Activated CD4-positive, alpha-beta memory T cell treated with anti-CD3 and anti-CD28 coated beads for 36 hours (primary cell): ENCODE measurements at regions not wholly inside any gene's neighbourhood (a gene's known extent, or its start where the extent isn't known, plus 50 kb on each side); places are given as distances from the start of the nearest gene placed in this dataset.

Source experiments
- CTCF ChIA-PET: fragments of 350-600 bp; sonication (Branson Sonifier 250); formaldehyde crosslinking; loops from one replicate; lab custom pipeline; 2021; ENCODE audit warnings: antibody characterized with exemption, inconsistent platforms; lab: Charles Lee
- POLR2A ChIA-PET: fragments of 350-600 bp; sonication (Branson Sonifier 250); formaldehyde crosslinking; loops from one replicate; lab custom pipeline; 2021; ENCODE audit warnings: antibody characterized with exemption; lab: Charles Lee
- DNase-seq: peaks from one replicate; pipeline ENCODE4 v3.0.0-alpha.2; 2020
- H3K27ac Mint-ChIP-seq: one replicate; pipeline ENCODE4 v1.8.0; 2021; ENCODE audit warnings: mixed read lengths
- H3K27me3 Mint-ChIP-seq: one replicate; pipeline ENCODE4 v1.8.0; 2021; ENCODE audit warnings: mixed read lengths
- H3K36me3 Mint-ChIP-seq: one replicate; pipeline ENCODE4 v1.8.0; 2021; ENCODE audit warnings: mixed read lengths
- H3K4me1 Mint-ChIP-seq: one replicate; pipeline ENCODE4 v1.8.0; 2021; ENCODE audit warnings: low read depth, mixed read lengths
- H3K4me3 Mint-ChIP-seq: one replicate; pipeline ENCODE4 v1.8.0; 2021; ENCODE audit warnings: mild to moderate bottlenecking, mixed read lengths
- H3K9me3 Mint-ChIP-seq: one replicate; pipeline ENCODE4 v1.8.0; 2021; ENCODE audit warnings: mixed read lengths
- intact Hi-C: fragments of 100-400 bp; cut with micrococcal nuclease; formaldehyde crosslinking; loops from one replicate; pipeline ENCODE4 v1.15.1; 2023

DNA sequence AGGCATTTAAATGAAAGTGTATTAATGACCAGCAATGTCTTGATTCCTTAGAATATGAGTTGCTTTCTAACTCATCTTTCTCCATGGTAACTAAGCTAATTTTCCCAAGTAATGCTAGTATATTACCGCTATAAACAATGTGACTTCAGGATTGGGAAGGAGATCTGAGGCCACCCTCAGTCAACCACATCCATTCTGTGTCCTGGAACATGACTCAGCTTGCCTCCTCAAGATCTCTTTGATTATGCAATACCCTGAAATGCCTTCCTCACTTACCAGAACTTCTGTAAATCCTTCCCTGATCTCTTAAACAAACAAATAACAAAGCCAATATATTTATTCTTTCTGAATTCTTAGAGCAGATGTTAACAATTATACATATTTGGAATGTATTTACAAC lies 1495.5 kb downstream of the PCDH18 start:
- intact Hi-C loops, result no loop called here
- H3K9me3 Mint-ChIP-seq, result peaks cover 4% of the 10 kb centered on the region
- H3K27ac Mint-ChIP-seq, result no peak overlapping the region
- DNase-seq, result no peak
- ChIA-PET CTCF (no interaction called here), POLR2A (no interaction called here)
- no peak overlapping the region for H3K4me3 Mint-ChIP-seq
- H3K27me3 Mint-ChIP-seq, result no peaks in the 10 kb centered on the region
- no peaks in the 10 kb centered on the region for H3K4me1 Mint-ChIP-seq
- H3K36me3 Mint-ChIP-seq, result no peaks in the 10 kb centered on the region

DNA sequence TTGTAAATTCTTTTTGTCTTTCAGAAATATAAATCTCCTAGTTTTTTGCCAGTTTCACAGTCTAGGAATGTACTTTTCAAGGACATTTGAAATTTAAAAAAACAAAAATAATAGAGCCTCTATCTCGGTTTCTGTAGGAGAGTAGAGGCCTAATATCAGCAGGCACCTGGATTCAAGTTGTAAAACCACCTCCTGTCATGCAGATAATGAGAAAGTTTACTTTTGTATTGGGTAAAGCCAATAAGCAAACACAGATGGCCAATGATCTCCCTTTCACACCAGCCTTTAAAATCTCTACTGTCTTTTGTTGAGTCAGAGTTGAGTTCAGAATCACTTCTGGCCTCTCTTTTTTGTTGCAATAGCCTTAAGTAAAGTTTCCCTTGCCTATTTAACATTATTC lies 1499.9 kb downstream of the PCDH18 start:
- ChIA-PET CTCF (no interaction called here), POLR2A (no interaction called here)
- DNase-seq, result no peak
- H3K27ac Mint-ChIP-seq, result no peak overlapping the region
- H3K4me3 Mint-ChIP-seq, result no peak overlapping the region
- H3K36me3 Mint-ChIP-seq, result no peaks in the 10 kb centered on the region
- intact Hi-C loops, result no loop called here
- H3K4me1 Mint-ChIP-seq, result no peaks in the 10 kb centered on the region
- H3K27me3 Mint-ChIP-seq, result no peaks in the 10 kb centered on the region
- peaks cover 9% of the 10 kb centered on the region for H3K9me3 Mint-ChIP-seq

DNA sequence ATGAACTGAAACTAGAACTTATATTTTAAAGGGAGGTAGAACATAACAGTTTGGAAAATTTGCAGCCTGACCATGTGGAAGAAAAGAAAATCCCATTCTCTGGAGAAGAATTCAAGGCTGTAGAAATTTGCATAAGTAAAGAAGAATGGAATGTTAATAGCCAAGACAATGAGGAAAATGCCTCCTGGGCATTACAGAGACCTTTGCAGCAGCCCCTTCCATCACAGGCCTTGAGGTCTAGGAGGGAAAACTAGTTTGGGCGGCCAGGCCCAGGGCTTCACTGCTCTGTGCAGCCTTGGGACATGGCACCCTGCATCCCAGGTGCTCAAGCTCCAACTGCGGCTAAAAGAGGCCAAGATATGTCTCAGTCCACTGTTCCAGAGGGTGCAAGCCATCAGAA lies 1506.8 kb downstream of the PCDH18 start:
- DNase-seq, result no peak
- Mint-ChIP-seq H3K36me3 (no peaks in the 10 kb centered on the region), H3K27me3 (no peaks in the 10 kb centered on the region), H3K4me3 (no peak overlapping the region), H3K9me3 (peaks cover 26% of the 10 kb centered on the region), H3K4me1 (no peaks in the 10 kb centered on the region), H3K27ac (no peak overlapping the region)
- intact Hi-C loops, result no loop called here
- POLR2A ChIA-PET, result no interaction called here
- CTCF ChIA-PET, result no interaction called here

DNA sequence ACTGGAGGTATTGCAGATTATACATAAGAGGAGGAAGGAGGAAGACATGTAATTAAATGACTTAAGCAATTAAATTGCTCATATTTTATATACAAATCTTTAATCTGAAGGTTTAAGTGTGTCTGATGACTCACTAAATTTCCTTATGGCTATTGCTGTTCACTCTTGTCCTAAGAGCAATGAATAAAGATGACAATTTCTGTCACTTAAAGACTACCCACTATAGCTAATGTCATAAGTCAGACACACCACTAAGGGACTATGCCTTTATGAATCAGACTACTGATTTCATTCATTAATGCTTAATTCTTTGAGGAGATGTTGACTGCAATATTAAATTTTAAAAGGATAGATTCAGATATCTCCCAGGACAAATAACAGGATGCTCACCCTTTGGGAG lies 1514.7 kb downstream of the PCDH18 start:
- Mint-ChIP-seq H3K27me3 (no peaks in the 10 kb centered on the region), H3K4me1 (no peaks in the 10 kb centered on the region), H3K4me3 (no peak overlapping the region), H3K27ac (no peak overlapping the region), H3K9me3 (peaks cover 10% of the 10 kb centered on the region), H3K36me3 (no peaks in the 10 kb centered on the region)
- DNase-seq, result no peak
- ChIA-PET POLR2A (no interaction called here), CTCF (no interaction called here)
- intact Hi-C loops, result no loop called here

DNA sequence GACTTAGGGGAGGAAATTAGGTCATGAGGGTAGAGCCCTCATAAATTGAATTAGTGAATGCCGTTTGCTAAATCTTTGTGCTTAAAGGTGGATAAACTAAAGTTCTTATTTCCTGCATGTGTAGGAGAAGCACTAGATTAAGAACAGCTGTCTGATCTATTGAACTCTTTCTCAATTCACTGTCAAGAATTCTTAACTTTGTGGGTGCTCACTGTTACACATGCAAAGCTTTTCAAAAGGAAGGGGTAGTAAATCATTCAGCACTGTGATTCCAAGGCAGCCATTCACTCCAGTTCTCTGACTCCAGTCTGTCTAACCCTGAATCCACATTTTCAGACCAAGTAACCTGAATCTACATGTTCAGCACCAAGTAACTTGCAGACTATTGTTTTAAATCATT lies 1520.1 kb downstream of the PCDH18 start:
- ChIA-PET POLR2A (no interaction called here), CTCF (no interaction called here)
- Mint-ChIP-seq H3K4me3 (no peak overlapping the region), H3K27ac (no peak overlapping the region), H3K4me1 (no peaks in the 10 kb centered on the region), H3K9me3 (peaks cover 12% of the 10 kb centered on the region), H3K36me3 (no peaks in the 10 kb centered on the region), H3K27me3 (no peaks in the 10 kb centered on the region)
- DNase-seq, result no peak
- intact Hi-C loops, result no loop called here

DNA sequence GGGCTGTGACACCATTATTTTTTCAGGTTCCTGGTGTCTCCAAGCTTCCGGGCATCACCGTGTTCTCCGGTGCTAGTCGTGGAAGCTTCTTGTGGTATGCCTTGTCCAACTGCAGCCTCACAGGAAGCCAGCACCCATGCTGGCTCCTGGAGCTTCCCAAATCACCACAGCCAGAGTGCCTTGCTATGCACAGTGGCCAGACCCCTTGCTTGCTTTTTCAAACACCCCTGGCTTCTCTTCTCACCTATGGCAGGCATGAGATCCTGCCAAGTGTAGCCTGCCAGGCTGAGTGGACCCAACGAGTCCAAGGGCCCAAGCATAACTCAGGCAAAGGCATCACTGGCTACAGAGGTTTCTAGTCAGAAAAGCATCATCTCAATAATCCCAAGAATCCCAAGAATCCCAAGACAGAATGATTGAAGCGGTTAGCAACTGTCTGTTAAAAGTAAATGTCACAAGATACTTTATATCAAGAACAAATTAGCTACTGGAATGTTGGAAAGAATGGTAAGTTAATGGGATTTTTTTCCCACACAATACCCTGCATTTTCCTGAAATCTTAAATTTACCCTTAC lies 1522.9 kb downstream of the PCDH18 start:
- DNase-seq, result no peak
- Mint-ChIP-seq H3K27me3 (no peaks in the 10 kb centered on the region), H3K36me3 (peaks cover 1% of the 10 kb centered on the region), H3K4me1 (no peaks in the 10 kb centered on the region), H3K27ac (no peak overlapping the region), H3K9me3 (peaks cover 11% of the 10 kb centered on the region), H3K4me3 (no peak overlapping the region)
- ChIA-PET POLR2A (no interaction called here), CTCF (no interaction called here)
- intact Hi-C loops, result no loop called here

DNA sequence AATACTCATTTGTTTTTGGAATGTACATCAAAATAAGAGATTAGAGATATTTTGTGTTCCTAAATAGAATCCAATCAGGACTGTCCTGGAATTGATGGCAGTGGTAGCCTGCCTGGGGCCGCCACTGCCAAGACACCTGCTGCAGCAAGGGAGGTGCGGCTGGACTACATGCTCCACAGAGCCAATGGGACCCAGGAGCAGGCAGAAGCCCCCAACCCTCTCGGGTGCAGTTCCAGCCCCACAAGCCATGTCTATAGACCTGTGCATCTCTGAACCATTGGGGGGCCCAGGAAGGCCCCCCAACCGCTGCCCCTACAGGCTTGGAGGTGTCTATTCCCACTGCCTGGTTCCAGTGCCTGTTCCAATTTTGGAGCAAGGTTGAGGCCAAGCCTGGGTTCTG lies 1524.3 kb downstream of the PCDH18 start:
- no peak for DNase-seq
- POLR2A ChIA-PET, result no interaction called here
- H3K27me3 Mint-ChIP-seq, result no peaks in the 10 kb centered on the region
- H3K4me1 Mint-ChIP-seq, result no peaks in the 10 kb centered on the region
- peaks cover 12% of the 10 kb centered on the region for H3K9me3 Mint-ChIP-seq
- no peak overlapping the region for H3K4me3 Mint-ChIP-seq
- H3K27ac Mint-ChIP-seq, result no peak overlapping the region
- CTCF ChIA-PET, result no interaction called here
- intact Hi-C loops, result no loop called here
- peaks cover 2% of the 10 kb centered on the region for H3K36me3 Mint-ChIP-seq

DNA sequence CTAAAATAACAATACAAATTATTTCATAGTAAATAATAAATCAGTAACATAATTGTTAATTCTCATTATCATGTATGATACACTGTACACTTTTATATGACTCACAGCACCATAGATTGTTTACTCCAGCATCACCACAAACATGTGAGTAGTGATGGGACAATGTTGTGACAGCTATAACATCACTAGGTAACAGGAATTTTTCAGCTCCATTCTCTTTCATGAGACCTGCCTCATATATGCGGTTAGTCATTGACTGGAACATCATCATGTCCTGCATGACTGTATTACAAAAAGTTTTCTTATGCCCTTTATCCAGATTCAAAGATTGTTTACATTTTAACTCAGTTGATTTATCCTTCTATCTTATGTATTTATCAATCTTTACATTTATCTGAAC lies 1530.0 kb downstream of the PCDH18 start:
- intact Hi-C loops, result no loop called here
- CTCF ChIA-PET, result no interaction called here
- POLR2A ChIA-PET, result no interaction called here
- Mint-ChIP-seq H3K27ac (no peak overlapping the region), H3K4me3 (no peak overlapping the region), H3K36me3 (peaks cover 2% of the 10 kb centered on the region), H3K27me3 (no peaks in the 10 kb centered on the region), H3K4me1 (no peaks in the 10 kb centered on the region), H3K9me3 (peaks cover 5% of the 10 kb centered on the region)
- DNase-seq, result no peak

DNA sequence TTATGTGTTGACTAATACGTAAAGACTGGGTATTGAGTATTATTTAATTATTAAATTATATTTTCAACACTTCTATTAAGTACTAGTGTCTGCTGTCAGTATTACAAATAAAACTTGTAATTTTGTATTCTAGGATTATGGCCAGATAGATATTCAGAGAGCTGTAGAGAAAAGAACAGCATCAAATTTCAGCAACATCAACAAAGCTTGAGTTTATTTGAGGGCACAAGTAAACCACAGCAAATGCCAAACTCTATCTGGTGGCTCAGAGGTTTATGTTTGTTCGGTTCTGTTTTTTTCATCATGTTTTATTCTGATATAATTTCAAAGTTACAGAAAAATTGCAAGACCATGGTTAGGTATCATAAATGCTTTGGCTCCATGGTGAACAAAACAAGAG lies 1530.5 kb downstream of the PCDH18 start:
- H3K36me3 Mint-ChIP-seq, result peaks cover 2% of the 10 kb centered on the region
- peaks cover 5% of the 10 kb centered on the region for H3K9me3 Mint-ChIP-seq
- intact Hi-C loops, result no loop called here
- no peaks in the 10 kb centered on the region for H3K4me1 Mint-ChIP-seq
- POLR2A ChIA-PET, result no interaction called here
- no peaks in the 10 kb centered on the region for H3K27me3 Mint-ChIP-seq
- DNase-seq, result no peak
- H3K27ac Mint-ChIP-seq, result no peak overlapping the region
- CTCF ChIA-PET, result no interaction called here
- no peak overlapping the region for H3K4me3 Mint-ChIP-seq

DNA sequence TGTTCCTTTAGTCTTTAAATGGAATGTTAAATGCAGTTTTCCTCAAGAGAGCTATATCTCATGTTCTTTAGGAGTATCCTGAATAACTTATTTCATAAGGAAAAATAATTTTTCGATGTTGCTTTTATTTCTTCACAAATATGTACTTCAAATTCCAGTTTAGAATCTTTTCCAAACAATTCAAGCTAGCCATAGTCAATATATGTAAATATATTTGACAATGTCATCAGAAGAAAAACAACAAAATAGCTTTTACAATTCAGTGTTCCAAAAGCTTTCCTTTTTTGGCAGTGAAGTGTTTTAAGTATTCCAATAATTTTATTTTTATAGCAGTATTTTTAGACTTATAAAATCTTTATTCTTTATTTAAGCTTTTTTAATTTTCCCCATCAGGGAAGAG lies 1532.0 kb downstream of the PCDH18 start:
- peaks cover 5% of the 10 kb centered on the region for H3K9me3 Mint-ChIP-seq

DNA sequence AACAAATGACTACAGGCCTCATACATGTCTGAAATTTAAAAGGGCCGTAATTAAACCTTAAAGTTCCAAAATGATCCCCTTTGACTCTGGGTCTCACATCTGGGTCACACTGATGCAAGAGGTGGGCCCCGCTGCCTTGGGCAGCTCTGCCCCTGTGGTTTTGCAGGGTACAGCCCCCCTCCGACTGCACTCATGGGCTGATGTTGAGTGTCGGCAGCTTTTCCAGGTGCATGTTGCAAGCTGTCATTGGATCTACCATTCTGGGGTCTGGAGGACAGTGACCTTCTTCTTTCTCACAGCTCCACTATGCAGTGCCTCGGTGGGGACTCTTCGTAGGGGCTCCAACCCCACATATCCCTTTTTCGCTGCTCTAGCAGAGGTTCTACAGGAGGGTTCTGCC lies 1537.9 kb downstream of the PCDH18 start:
- Mint-ChIP-seq H3K36me3 (no peaks in the 10 kb centered on the region), H3K27me3 (no peaks in the 10 kb centered on the region), H3K4me1 (no peaks in the 10 kb centered on the region), H3K9me3 (peaks cover 5% of the 10 kb centered on the region), H3K4me3 (no peak overlapping the region), H3K27ac (no peak overlapping the region)
- DNase-seq, result no peak
- intact Hi-C loops, result no loop called here
- CTCF ChIA-PET, result no interaction called here
- POLR2A ChIA-PET, result no interaction called here

More for the DNA sequence above, 1532.0 kb downstream of the PCDH18 start:
- H3K36me3 Mint-ChIP-seq, result peaks cover 2% of the 10 kb centered on the region
- no peak for DNase-seq
- ChIA-PET CTCF (no interaction called here), POLR2A (no interaction called here)
- intact Hi-C loops, result no loop called here
- no peaks in the 10 kb centered on the region for H3K27me3 Mint-ChIP-seq
- H3K4me3 Mint-ChIP-seq, result no peak overlapping the region
- H3K4me1 Mint-ChIP-seq, result no peaks in the 10 kb centered on the region
- H3K27ac Mint-ChIP-seq, result no peak overlapping the region

DNA sequence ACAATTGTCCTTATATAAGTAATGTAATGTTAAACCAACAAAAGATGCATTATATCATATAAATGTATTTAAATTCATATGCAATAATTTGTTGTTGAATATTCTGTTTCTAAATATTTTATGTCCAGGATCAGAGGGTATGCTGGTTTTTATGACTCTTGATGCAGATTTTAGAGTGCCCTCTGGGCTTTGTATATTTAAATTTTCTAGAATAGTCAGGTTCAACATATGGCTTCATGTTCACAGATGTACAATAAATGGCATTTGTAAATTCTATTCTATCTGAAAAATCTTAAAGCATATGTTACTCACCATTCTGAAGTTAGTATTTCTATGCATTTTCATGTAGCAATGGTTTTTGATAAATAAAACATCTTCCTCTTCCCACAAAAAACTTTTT lies 1555.4 kb downstream of the PCDH18 start:
- DNase-seq, result no peak
- Mint-ChIP-seq H3K27me3 (no peaks in the 10 kb centered on the region), H3K4me1 (no peaks in the 10 kb centered on the region), H3K27ac (no peak overlapping the region), H3K4me3 (no peak overlapping the region), H3K9me3 (peaks cover 9% of the 10 kb centered on the region), H3K36me3 (no peaks in the 10 kb centered on the region)
- ChIA-PET POLR2A (no interaction called here), CTCF (no interaction called here)
- intact Hi-C loops, result no loop called here

DNA sequence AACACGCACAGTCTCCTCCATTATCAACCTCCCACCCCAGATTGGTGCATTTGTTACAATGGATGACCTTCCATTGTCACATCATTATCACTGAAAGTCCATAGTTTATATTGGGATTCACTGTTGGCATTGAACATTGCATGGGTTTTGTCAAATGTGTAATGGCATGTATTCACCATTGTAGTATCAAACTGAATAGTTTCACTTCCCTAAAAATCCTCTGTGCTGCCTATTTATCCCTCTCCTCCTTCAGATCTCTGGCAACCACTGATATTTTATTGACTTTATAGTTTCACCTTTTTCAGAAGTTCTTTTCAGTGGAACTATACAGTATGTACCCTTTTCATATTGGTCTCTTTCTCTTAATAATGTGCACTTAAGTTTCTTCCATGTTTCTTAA lies 1565.4 kb downstream of the PCDH18 start:
- intact Hi-C loops, result no loop called here
- Mint-ChIP-seq H3K4me3 (no peak overlapping the region), H3K9me3 (peaks cover 6% of the 10 kb centered on the region), H3K4me1 (no peaks in the 10 kb centered on the region), H3K27me3 (no peaks in the 10 kb centered on the region), H3K27ac (no peak overlapping the region), H3K36me3 (no peaks in the 10 kb centered on the region)
- ChIA-PET POLR2A (no interaction called here), CTCF (no interaction called here)
- DNase-seq, result no peak
